ENCODE measurements at regions not wholly inside any gene's neighbourhood (a gene's known extent, or its start where the extent isn't known, plus 50 kb on each side); places are given as distances from the start of the nearest gene placed in this dataset.

GRCh38 chr15:38103564-38103963, 149.1 kb upstream of the SPRED1 start (continued):
- TF ChIP-seq, protein P1, sequence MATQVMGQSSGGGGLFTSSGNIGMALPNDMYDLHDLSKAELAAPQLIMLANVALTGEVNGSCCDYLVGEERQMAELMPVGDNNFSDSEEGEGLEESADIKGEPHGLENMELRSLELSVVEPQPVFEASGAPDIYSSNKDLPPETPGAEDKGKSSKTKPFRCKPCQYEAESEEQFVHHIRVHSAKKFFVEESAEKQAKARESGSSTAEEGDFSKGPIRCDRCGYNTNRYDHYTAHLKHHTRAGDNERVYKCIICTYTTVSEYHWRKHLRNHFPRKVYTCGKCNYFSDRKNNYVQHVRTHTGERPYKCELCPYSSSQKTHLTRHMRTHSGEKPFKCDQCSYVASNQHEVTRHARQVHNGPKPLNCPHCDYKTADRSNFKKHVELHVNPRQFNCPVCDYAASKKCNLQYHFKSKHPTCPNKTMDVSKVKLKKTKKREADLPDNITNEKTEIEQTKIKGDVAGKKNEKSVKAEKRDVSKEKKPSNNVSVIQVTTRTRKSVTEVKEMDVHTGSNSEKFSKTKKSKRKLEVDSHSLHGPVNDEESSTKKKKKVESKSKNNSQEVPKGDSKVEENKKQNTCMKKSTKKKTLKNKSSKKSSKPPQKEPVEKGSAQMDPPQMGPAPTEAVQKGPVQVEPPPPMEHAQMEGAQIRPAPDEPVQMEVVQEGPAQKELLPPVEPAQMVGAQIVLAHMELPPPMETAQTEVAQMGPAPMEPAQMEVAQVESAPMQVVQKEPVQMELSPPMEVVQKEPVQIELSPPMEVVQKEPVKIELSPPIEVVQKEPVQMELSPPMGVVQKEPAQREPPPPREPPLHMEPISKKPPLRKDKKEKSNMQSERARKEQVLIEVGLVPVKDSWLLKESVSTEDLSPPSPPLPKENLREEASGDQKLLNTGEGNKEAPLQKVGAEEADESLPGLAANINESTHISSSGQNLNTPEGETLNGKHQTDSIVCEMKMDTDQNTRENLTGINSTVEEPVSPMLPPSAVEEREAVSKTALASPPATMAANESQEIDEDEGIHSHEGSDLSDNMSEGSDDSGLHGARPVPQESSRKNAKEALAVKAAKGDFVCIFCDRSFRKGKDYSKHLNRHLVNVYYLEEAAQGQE (IDR thresholded peaks at IDR 0.05; ENCODE audit: low read depth) = no peak

- Histone ChIP-seq H4K20me1 (ENCODE audit: insufficient read depth) (no peaks in the 10 kb centered on the region), H3K9ac (ENCODE audit: low read length) (no peak overlapping the region), H3K9me3 (ENCODE audit: control insufficient read depth in 1 of 2, insufficient read depth in 1 of 2, low read depth in 1 of 2, low read length in 2 of 2) (no peaks in the 10 kb centered on the region), H3K4me1 (ENCODE audit: control insufficient read depth in 1 of 2, insufficient read depth in 2 of 2, low read length in 2 of 2) (no peaks in the 10 kb centered on the region), H3K9me2 (ENCODE audit: insufficient read depth) (no peaks in the 10 kb centered on the region), H3K79me2 (ENCODE audit: insufficient read depth, low read length) (no peaks in the 10 kb centered on the region), H2AFZ (ENCODE audit: low read depth, low read length, poor library complexity, severe bottlenecking) (no peak overlapping the region), H3K27ac (ENCODE audit: low read depth, low read length) (no peak overlapping the region), H3K27me3 (ENCODE audit: insufficient read depth, low read length) (no peaks in the 10 kb centered on the region), H3K4me2 (ENCODE audit: low read length) (no peak overlapping the region), H3K36me3 (ENCODE audit: control insufficient read depth in 1 of 2, insufficient read depth in 2 of 2, low read length in 2 of 2) (no peaks in the 10 kb centered on the region), H3K4me3 (replicated peaks in 1 of 2; ENCODE audit: low read depth in 1 of 2, low read length in 2 of 2) (no peak overlapping the region)
- DNase-seq (ENCODE audit: low read depth, low spot score) = no peak
- intact Hi-C loops (cut with micrococcal nuclease) = no loop called here
- no peak for ATAC-seq
- ChIA-PET CTCF (no interaction called here), RAD21 (ENCODE audit: low non-redundant PET in 1 of 2, low total read pairs in 2 of 2, uncharacterized antibody in 2 of 2, unreplicated experiment in 2 of 2) (no interaction called here), POLR2A (no interaction called here)
- TF ChIP-seq RAD21 (IDR thresholded peaks at IDR 0.05; ENCODE audit: low read depth) (no peak), EGR1 (IDR thresholded peaks at IDR 0.05; ENCODE audit: low read depth) (no peak), SP1 (IDR thresholded peaks at IDR 0.05; ENCODE audit: low read depth) (no peak), CBX3 (IDR thresholded peaks at IDR 0.05; ENCODE audit: low read depth) (no peak), ATF3 (IDR thresholded peaks at IDR 0.05) (no peak), JUND (IDR thresholded peaks at IDR 0.05) (no peak), EZH2 (IDR thresholded peaks at IDR 0.05) (no peak), FOSL1 (IDR thresholded peaks at IDR 0.05; ENCODE audit: low read depth) (no peak)
- TF ChIP-seq, protein P1 (IDR thresholded peaks at IDR 0.05; ENCODE audit: low read depth) = no peak
- no TSS peak for BruUV-seq (replicated peaks)
These were observed 141.6 kb upstream of the SPRED1 start for GRCh38 chr15:38111070-38111469.

All from HCT116 (cell line).